C4-2B (cell line): ENCODE measurements at regions not wholly inside any gene's neighbourhood (a gene's known extent, or its start where the extent isn't known, plus 50 kb on each side); places are given as distances from the start of the nearest gene placed in this dataset.

Experiments used
- CTCF ChIP-seq: fragments of 450-650 bp; conservative IDR thresholded peaks from 2 replicates; pipeline ENCODE4 v1.5.1; 2017; ENCODE audit warnings: mild to moderate bottlenecking
- ZFX ChIP-seq: fragments of 450-650 bp; IDR thresholded peaks from 2 replicates; pipeline ENCODE4 v1.6.1; 2017

GRCh38 chr13:73273276-73273675 lies 214.5 kb downstream of the KLF5 start:
- TF ChIP-seq CTCF (no peak), ZFX (no peak)
